Right lobe of liver (tissue), 6 donors: ENCODE measurements at regions not wholly inside any gene's neighbourhood (a gene's known extent, or its start where the extent isn't known, plus 50 kb on each side); places are given as distances from the start of the nearest gene placed in this dataset.

Experiments
- ATAC-seq, 4 donors: fragments of 200-7000 bp; cut with Tn5 transposase; one replicate each; pipeline ENCODE4 v1.9.1; 2020; ENCODE audit warnings: mild to moderate bottlenecking in 4 of 4, moderate library complexity in 4 of 4
- DNase-seq, 3 donors: peaks; one replicate each; pipeline ENCODE4 v3.0.0-alpha.2; 2020
- H3K27ac ChIP-seq, 3 donors: fragments of 200-600 bp; one replicate each; pipeline ENCODE4 v1.8.0; 2022
- H3K27me3 ChIP-seq, 2 donors: fragments of 200-600 bp; one replicate each; pipeline ENCODE4 v1.8.0; 2022
- H3K36me3 ChIP-seq, 4 donors: fragments of 200-600 bp; sonication (generic) in 1 of 4; one replicate each; pipeline versions ENCODE4 v1.5.1 to v1.8.0; 2017 to 2022; ENCODE audit warnings: control low read depth in 1 of 4
- H3K4me1 ChIP-seq, 4 donors: fragments of 200-600 bp; sonication (generic) in 1 of 4; one replicate each; pipeline versions ENCODE4 v1.5.1 to v1.8.0; 2017 to 2022; ENCODE audit warnings: control low read depth in 1 of 4
- H3K4me3 ChIP-seq, 3 donors: fragments of 200-600 bp; one replicate each; pipeline ENCODE4 v1.8.0; 2022
- H3K9me3 ChIP-seq, 4 donors: fragments of 200-600 bp; sonication (generic) in 1 of 4; one replicate each; pipeline versions ENCODE4 v1.5.1 to v1.8.0; 2017 to 2022; ENCODE audit warnings: control low read depth in 1 of 4
- CTCF ChIP-seq, 4 donors: fragments of 200-600 bp in 3 of 4; fragments of 450-650 bp in 1 of 4; IDR thresholded peaks; one replicate each; pipeline versions ENCODE4 v1.5.1 to v1.8.0; 2016 to 2022; ENCODE audit warnings: antibody characterized with exemption in 4 of 4, mild to moderate bottlenecking in 2 of 4
- POLR2A ChIP-seq: fragments of 450-650 bp; IDR thresholded peaks from one replicate; pipeline ENCODE4 v1.6.1; 2017; ENCODE audit warnings: antibody characterized with exemption, mild to moderate bottlenecking
- WGBS: methylation state at CpG from one replicate; pipeline ENCODE4 v1.1.6; 2018; ENCODE audit warnings: low coverage, low lambda C conversion rate; ENCODE audit not compliant: insufficient coverage; ENCODE audit errors: missing lambda C conversion rate; 5-methylcytosine and 5-hydroxymethylcytosine counted together
- intact Hi-C, 2 donors: fragments of 100-400 bp; cut with DNase I; formaldehyde crosslinking; loops; one replicate each; pipeline versions ENCODE4 v1.11.2 to v1.14.1; 2022
- donor health status: DM: no; HTN: yes; CAD: no.
- donor health status: DM: no; HTN: no; CAD: no.
- donor health status: DM: no; HTN: no; CAD: no.
- donor health status: DM: no; HTN: yes; CAD: no.
- donor health status: DM: no; HTN: yes; CAD: no.

- H3K4me3 ChIP-seq = no peak overlapping the region
- no peak overlapping the region for H3K27ac ChIP-seq
- H3K27me3 ChIP-seq = no peaks in the 10 kb centered on the region
- no peaks in the 10 kb centered on the region for H3K9me3 ChIP-seq
- no peak for ATAC-seq
- no peaks in the 10 kb centered on the region for H3K36me3 ChIP-seq
- no peak for DNase-seq
- TF ChIP-seq POLR2A = no peak
- H3K4me1 ChIP-seq = no peaks in the 10 kb centered on the region
- 26% methylated on average over 1 of the region's 1 CpG for whole genome bisulfite sequencing
- intact Hi-C loops = no loop called here
Measured at GRCh38 chr6:85185977-85186376, 263.9 kb upstream of the NT5E start.

- Histone ChIP-seq H3K9me3 (no peaks in the 10 kb centered on the region), H3K4me1 (no peaks in the 10 kb centered on the region), H3K27me3 (no peaks in the 10 kb centered on the region), H3K36me3 (no peaks in the 10 kb centered on the region), H3K4me3 (no peak overlapping the region), H3K27ac (no peak overlapping the region)
- TF ChIP-seq POLR2A (no peak), CTCF (IDR thresholded peaks at IDR 0.05) (no peak)
- DNase-seq (no peak), ATAC-seq (no peak)
- intact Hi-C loops = no loop called here
Measured at GRCh38 chr6:85183841-85184240, 266.0 kb upstream of the NT5E start.

GRCh38 chr6:85172705-85173104 is 277.2 kb upstream of the NT5E start:
- H3K4me1 ChIP-seq = no peaks in the 10 kb centered on the region
- no peak overlapping the region for H3K4me3 ChIP-seq
- intact Hi-C loops = no loop called here
- DNase-seq (no peak), ATAC-seq (no peak)
- TF ChIP-seq CTCF (IDR thresholded peaks at IDR 0.05) = no peak
- TF ChIP-seq POLR2A = no peak
- H3K36me3 ChIP-seq = no peaks in the 10 kb centered on the region
- H3K27me3 ChIP-seq = no peaks in the 10 kb centered on the region
- no peaks in the 10 kb centered on the region for H3K9me3 ChIP-seq
- no peak overlapping the region for H3K27ac ChIP-seq

- H3K4me3 ChIP-seq = no peak overlapping the region
- no peak overlapping the region for H3K27ac ChIP-seq
- DNase-seq (no peak), ATAC-seq (no peak)
- intact Hi-C loops = no loop called here
- no peaks in the 10 kb centered on the region for H3K36me3 ChIP-seq
- H3K9me3 ChIP-seq = no peaks in the 10 kb centered on the region
- H3K4me1 ChIP-seq = no peaks in the 10 kb centered on the region
- WGBS = 60% methylated on average over 2 of the region's 2 CpGs
- TF ChIP-seq CTCF (IDR thresholded peaks at IDR 0.05) = no peak
- no peak for TF ChIP-seq POLR2A
- H3K27me3 ChIP-seq = no peaks in the 10 kb centered on the region
Measured at GRCh38 chr6:85172161-85172560, 277.7 kb upstream of the NT5E start.

GRCh38 chr6:85169189-85169588 is 280.7 kb upstream of the NT5E start:
- H3K9me3 ChIP-seq = no peaks in the 10 kb centered on the region
- ATAC-seq (peak; percentile 31 to 84 (median 51)), DNase-seq (peak in 1 of 3 donors; percentile 42)
- H3K4me3 ChIP-seq = no peak overlapping the region
- H3K4me1 ChIP-seq = no peaks in the 10 kb centered on the region
- no peaks in the 10 kb centered on the region for H3K27me3 ChIP-seq
- WGBS = 12% methylated on average over 2 of the region's 2 CpGs
- intact Hi-C loops = no loop called here
- TF ChIP-seq CTCF (IDR thresholded peaks at IDR 0.05) (no peak), POLR2A (no peak)
- H3K27ac ChIP-seq = no peak overlapping the region
- H3K36me3 ChIP-seq = no peaks in the 10 kb centered on the region
